Sigmoid colon (tissue), 6 donors: ENCODE measurements at regions not wholly inside any gene's neighbourhood (a gene's known extent, or its start where the extent isn't known, plus 50 kb on each side); places are given as distances from the start of the nearest gene placed in this dataset.

Experiments
- DNase-seq: peaks from one replicate; pipeline ENCODE4 v3.0.0-alpha.2; 2019
- H3K27ac ChIP-seq, 4 donors: fragments of 200-600 bp; sonication (generic); one replicate each; pipeline ENCODE4 v1.5.1; 2016 to 2019; ENCODE audit warnings: mild to moderate bottlenecking in 1 of 4
- H3K27me3 ChIP-seq, 3 donors: fragments of 200-600 bp; sonication (generic); one replicate each; pipeline ENCODE4 v1.5.1; 2019; ENCODE audit warnings: mild to moderate bottlenecking in 1 of 3
- H3K36me3 ChIP-seq, 4 donors: fragments of 200-600 bp; sonication (generic); one replicate each; pipeline ENCODE4 v1.5.1; 2016 to 2019
- H3K4me1 ChIP-seq, 4 donors: fragments of 200-600 bp; sonication (generic); one replicate each; pipeline ENCODE4 v1.5.1; 2017 to 2019
- H3K4me3 ChIP-seq, 4 donors: fragments of 200-600 bp; sonication (generic); one replicate each; pipeline ENCODE4 v1.5.1; 2017 to 2019; ENCODE audit warnings: mild to moderate bottlenecking in 2 of 4, moderate library complexity in 1 of 4
- H3K9me3 ChIP-seq, 4 donors: fragments of 200-600 bp in 3 of 4; sonication (generic) in 3 of 4; one replicate each; pipeline versions ENCODE4 v1.5.1 to v1.6.1; 2013 to 2019
- EP300 ChIP-seq, 4 donors: sonication (generic); formaldehyde crosslinking; IDR thresholded peaks; one replicate each; pipeline ENCODE4 v1.6.1; 2017; ENCODE audit warnings: antibody characterized with exemption in 4 of 4
- POLR2A ChIP-seq, 2 donors: fragments of 450-650 bp; IDR thresholded peaks; one replicate each; pipeline ENCODE4 v1.6.1; 2016; ENCODE audit warnings: antibody characterized with exemption in 2 of 2, mild to moderate bottlenecking in 2 of 2, moderate library complexity in 2 of 2
- POLR2AphosphoS5 ChIP-seq, 4 donors: sonication (generic); formaldehyde crosslinking; IDR thresholded peaks; one replicate each; pipeline ENCODE4 v1.6.1; 2017; ENCODE audit warnings: antibody characterized with exemption in 4 of 4
- WGBS, 2 donors: extraction: QIAGEN DNeasy Blood & Tissue Kit; methylation state at CpG; one replicate each; pipeline ENCODE4 v1.1.7; 2013; 5-methylcytosine and 5-hydroxymethylcytosine counted together
- intact Hi-C: fragments of 100-400 bp; cut with DNase I; formaldehyde crosslinking; loops from one replicate; pipeline ENCODE4 v1.15.1; 2023
- TF ChIP-seq, protein P1 (sequence below), 4 experiments: fragments of 450-650 bp in 3 of 4; fragments of 200-600 bp in 1 of 4; IDR thresholded peaks; one replicate each; pipeline ENCODE4 v1.5.1; 2016 to 2019; ENCODE audit warnings: antibody characterized with exemption in 4 of 4, mild to moderate bottlenecking in 3 of 4, moderate library complexity in 2 of 4
- donor health status: healthy with polysubstance abuse.
- donor health status: healthy.

DNA sequence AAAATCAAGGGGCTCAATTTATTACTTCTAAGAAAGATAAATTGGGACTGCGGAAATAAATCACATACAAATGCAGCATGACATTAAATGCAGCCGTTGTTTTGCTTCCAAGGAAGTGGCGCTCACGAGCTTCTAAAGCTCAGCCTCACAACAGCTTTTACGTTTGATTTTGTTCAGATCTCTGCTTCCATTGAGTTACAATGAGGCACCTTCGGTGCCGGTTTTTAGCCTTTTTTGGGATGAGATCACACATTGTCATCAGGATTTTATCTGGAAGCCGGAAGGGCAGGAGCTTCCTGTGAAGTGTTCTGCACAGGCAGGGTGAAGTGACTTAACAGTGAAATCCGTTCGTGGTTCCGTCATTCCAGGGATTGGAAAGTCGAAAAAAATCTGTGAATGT, 209.8 kb downstream of the DCDC2C start:
- no peak overlapping the region for H3K27ac ChIP-seq
- no peak overlapping the region for H3K4me3 ChIP-seq
- WGBS, 2 donors = 67 to 84% methylated on average over 12 of the region's 12 CpGs
- intact Hi-C loops = no loop called here
- TF ChIP-seq POLR2AphosphoS5 (IDR thresholded peaks at IDR 0.05) (no peak), EP300 (IDR thresholded peaks at IDR 0.05) (no peak), POLR2A (IDR thresholded peaks at IDR 0.05) (no peak)
- TF ChIP-seq, protein P1, sequence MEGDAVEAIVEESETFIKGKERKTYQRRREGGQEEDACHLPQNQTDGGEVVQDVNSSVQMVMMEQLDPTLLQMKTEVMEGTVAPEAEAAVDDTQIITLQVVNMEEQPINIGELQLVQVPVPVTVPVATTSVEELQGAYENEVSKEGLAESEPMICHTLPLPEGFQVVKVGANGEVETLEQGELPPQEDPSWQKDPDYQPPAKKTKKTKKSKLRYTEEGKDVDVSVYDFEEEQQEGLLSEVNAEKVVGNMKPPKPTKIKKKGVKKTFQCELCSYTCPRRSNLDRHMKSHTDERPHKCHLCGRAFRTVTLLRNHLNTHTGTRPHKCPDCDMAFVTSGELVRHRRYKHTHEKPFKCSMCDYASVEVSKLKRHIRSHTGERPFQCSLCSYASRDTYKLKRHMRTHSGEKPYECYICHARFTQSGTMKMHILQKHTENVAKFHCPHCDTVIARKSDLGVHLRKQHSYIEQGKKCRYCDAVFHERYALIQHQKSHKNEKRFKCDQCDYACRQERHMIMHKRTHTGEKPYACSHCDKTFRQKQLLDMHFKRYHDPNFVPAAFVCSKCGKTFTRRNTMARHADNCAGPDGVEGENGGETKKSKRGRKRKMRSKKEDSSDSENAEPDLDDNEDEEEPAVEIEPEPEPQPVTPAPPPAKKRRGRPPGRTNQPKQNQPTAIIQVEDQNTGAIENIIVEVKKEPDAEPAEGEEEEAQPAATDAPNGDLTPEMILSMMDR (IDR thresholded peaks at IDR 0.05) = no peak
- no peak for DNase-seq
- peaks cover 0 to 5% (median 0%) of the 10 kb centered on the region in 4 donors for H3K9me3 ChIP-seq
- no peaks in the 10 kb centered on the region for H3K27me3 ChIP-seq
- H3K36me3 ChIP-seq = no peaks in the 10 kb centered on the region
- no peaks in the 10 kb centered on the region for H3K4me1 ChIP-seq

DNA sequence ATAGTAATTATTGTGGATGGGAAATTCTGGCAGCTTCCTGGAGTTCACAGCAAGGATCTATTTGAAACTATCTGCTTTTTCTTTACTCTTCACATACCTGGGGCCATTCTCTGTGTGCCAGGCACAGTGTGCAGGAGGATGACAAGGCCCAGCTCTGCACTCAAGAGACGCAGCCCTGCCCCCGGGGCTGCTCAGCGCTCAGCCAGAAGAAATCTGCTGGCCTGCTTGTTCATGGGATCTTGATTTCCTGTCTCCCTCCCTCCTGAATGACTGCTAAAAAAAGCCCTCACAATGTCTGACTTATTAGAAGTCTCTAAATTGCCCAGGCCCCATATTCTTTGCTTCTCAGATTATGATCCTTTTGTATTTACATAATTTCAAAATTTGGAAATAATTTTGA, 210.9 kb downstream of the DCDC2C start:
- 53 to 74% methylated on average over 3 of the region's 3 CpGs for WGBS, 2 donors
- intact Hi-C loops = no loop called here
- H3K4me3 ChIP-seq = no peak overlapping the region
- DNase-seq = no peak
- H3K27ac ChIP-seq = no peak overlapping the region
- H3K36me3 ChIP-seq = no peaks in the 10 kb centered on the region
- H3K4me1 ChIP-seq = no peaks in the 10 kb centered on the region
- TF ChIP-seq EP300 (IDR thresholded peaks at IDR 0.05) = no peak
- TF ChIP-seq POLR2AphosphoS5 (IDR thresholded peaks at IDR 0.05) = no peak
- TF ChIP-seq, protein P1 (IDR thresholded peaks at IDR 0.05) = no peak
- TF ChIP-seq POLR2A (IDR thresholded peaks at IDR 0.05) = no peak
- H3K27me3 ChIP-seq = no peaks in the 10 kb centered on the region
- H3K9me3 ChIP-seq = no peaks in the 10 kb centered on the region

DNA sequence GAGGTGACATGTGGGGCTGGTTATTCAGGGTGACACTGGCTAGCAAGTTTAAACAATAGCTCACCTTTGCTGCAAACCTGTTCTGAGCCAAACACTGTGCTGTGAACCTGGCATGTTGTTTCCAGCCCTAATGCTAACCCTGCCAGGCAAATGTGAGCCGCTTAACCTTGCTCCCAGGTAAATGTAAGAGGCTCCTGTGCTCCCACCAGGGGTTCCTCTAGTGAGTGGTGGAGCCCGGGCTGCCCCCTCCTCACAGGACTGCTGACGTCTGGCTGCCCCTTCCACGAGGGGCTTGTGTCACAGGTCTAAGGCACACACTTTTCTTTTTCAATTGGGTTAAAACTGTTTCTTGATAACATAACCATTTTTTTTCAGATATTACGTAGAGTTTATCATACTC, 223.7 kb downstream of the DCDC2C start:
- Histone ChIP-seq H3K4me1 (no peaks in the 10 kb centered on the region), H3K36me3 (no peaks in the 10 kb centered on the region), H3K27me3 (no peaks in the 10 kb centered on the region), H3K4me3 (no peak overlapping the region), H3K27ac (no peak overlapping the region), H3K9me3 (no peaks in the 10 kb centered on the region)
- no peak for DNase-seq
- TF ChIP-seq POLR2AphosphoS5 (IDR thresholded peaks at IDR 0.05) (no peak), EP300 (IDR thresholded peaks at IDR 0.05) (no peak), POLR2A (IDR thresholded peaks at IDR 0.05) (no peak)
- TF ChIP-seq, protein P1 (IDR thresholded peaks at IDR 0.05) = no peak
- intact Hi-C loops = no loop called here
- WGBS, 2 donors = 63 to 67% methylated on average over 5 of the region's 5 CpGs

DNA sequence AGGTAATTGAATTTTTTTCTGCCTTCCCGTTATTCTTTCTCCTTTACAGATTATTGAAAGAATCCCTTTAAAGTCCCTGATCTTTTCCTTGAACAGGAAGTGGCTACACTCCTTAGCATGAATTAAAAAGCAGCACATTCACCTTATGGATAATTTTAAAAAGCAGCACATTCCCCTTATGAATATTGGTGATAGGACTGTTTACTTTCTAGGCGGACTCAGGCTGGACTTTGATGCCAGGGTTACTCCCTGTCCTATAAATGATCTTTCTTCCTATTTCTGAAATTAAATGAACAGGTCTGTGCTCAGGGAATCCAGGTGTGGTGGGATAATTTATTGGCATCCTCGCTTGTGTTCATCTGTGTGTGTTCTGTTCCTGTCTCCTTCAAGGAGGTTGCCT, 226.0 kb downstream of the DCDC2C start:
- no peak overlapping the region for H3K4me3 ChIP-seq
- H3K36me3 ChIP-seq = no peaks in the 10 kb centered on the region
- no peak for DNase-seq
- no peaks in the 10 kb centered on the region for H3K9me3 ChIP-seq
- H3K4me1 ChIP-seq = no peaks in the 10 kb centered on the region
- 29 to 72% methylated on average over 3 of the region's 3 CpGs for WGBS, 2 donors
- H3K27me3 ChIP-seq = no peaks in the 10 kb centered on the region
- no peak overlapping the region for H3K27ac ChIP-seq
- TF ChIP-seq POLR2AphosphoS5 (IDR thresholded peaks at IDR 0.05) = no peak
- intact Hi-C loops = no loop called here

DNA sequence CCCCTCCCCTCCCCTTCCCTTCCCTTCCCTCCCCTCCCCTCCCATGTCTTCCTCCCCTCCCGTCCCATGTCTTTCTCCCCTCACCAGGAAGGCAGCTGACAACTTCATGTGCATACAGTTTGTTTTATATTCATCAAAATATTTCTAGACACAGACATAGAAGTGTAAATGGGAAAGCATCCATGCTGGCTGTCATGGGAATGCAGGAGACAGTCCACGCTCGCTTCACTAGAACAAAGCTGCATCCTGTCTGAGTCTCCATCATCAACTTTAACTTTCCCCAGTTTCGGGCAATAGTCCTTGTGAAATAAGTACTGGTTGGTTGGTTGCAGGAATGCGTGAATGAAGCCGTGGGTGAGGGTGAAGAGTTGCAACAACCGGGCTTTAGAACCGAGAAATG, 226.9 kb downstream of the DCDC2C start:
- intact Hi-C loops = no loop called here
- Histone ChIP-seq H3K4me3 (no peak overlapping the region), H3K4me1 (no peaks in the 10 kb centered on the region), H3K9me3 (no peaks in the 10 kb centered on the region), H3K36me3 (no peaks in the 10 kb centered on the region), H3K27me3 (no peaks in the 10 kb centered on the region), H3K27ac (no peak overlapping the region)
- no peak for TF ChIP-seq POLR2AphosphoS5 (IDR thresholded peaks at IDR 0.05)
- TF ChIP-seq, protein P1 (IDR thresholded peaks at IDR 0.05) = no peak
- TF ChIP-seq EP300 (IDR thresholded peaks at IDR 0.05) = no peak
- no peak for TF ChIP-seq POLR2A (IDR thresholded peaks at IDR 0.05)
- DNase-seq = no peak
- WGBS, 2 donors = 70 to 82% methylated on average over 8 of the region's 8 CpGs
